Hepatocyte (in vitro differentiated cells): ENCODE measurements at regions not wholly inside any gene's neighbourhood (a gene's known extent, or its start where the extent isn't known, plus 50 kb on each side); places are given as distances from the start of the nearest gene placed in this dataset.

Experiments
- DNase-seq: peaks from one replicate; pipeline ENCODE4 v3.0.0-alpha.2; 2016; ENCODE audit warnings: low spot score
- H2AFZ ChIP-seq: fragments of 200-600 bp; sonication (generic); 2 replicates; pipeline ENCODE4 v1.6.0; 2016; ENCODE audit warnings: antibody characterized with exemption, mild to moderate bottlenecking
- H3K27ac ChIP-seq: fragments of 200-600 bp; sonication (generic); 2 replicates; pipeline ENCODE4 v1.5.1; 2016; ENCODE audit warnings: mild to moderate bottlenecking
- H3K27me3 ChIP-seq: fragments of 200-600 bp; sonication (generic); 2 replicates; pipeline ENCODE4 v1.6.1; 2016
- H3K36me3 ChIP-seq: fragments of 200-600 bp; sonication (generic); replicated peaks from 2 replicates; pipeline ENCODE4 v1.5.1; 2016; ENCODE audit warnings: low read depth; ENCODE audit not compliant: insufficient read depth
- H3K4me1 ChIP-seq: fragments of 200-600 bp; sonication (generic); 2 replicates; pipeline ENCODE4 v1.5.1; 2016; ENCODE audit warnings: mild to moderate bottlenecking, moderate library complexity; ENCODE audit not compliant: insufficient read depth
- H3K4me2 ChIP-seq: fragments of 200-600 bp; sonication (generic); 2 replicates; pipeline ENCODE4 v1.6.0; 2016
- H3K4me3 ChIP-seq: fragments of 200-600 bp; sonication (generic); 2 replicates; pipeline ENCODE4 v1.5.1; 2016; ENCODE audit warnings: mild to moderate bottlenecking
- H3K79me2 ChIP-seq: fragments of 200-600 bp; sonication (generic); 2 replicates; pipeline ENCODE4 v1.6.0; 2017; ENCODE audit warnings: mild to moderate bottlenecking
- H3K9me2 ChIP-seq: fragments of 200-600 bp; sonication (generic); replicated peaks from 2 replicates; pipeline ENCODE4 v1.6.0; 2017; ENCODE audit warnings: mild to moderate bottlenecking; ENCODE audit not compliant: insufficient read depth
- H3K9me3 ChIP-seq: fragments of 200-600 bp; sonication (generic); 2 replicates; pipeline ENCODE4 v1.5.1; 2016; ENCODE audit warnings: low read depth, mild to moderate bottlenecking
- H4K20me1 ChIP-seq: fragments of 200-600 bp; sonication (generic); 2 replicates; pipeline ENCODE4 v1.6.0; 2016; ENCODE audit warnings: mild to moderate bottlenecking; ENCODE audit not compliant: insufficient read depth, poor library complexity, severe bottlenecking
- CTCF ChIP-seq: fragments of 200-600 bp; sonication (generic); IDR thresholded peaks from 2 replicates; pipeline ENCODE4 v1.5.1; 2016; ENCODE audit warnings: antibody characterized with exemption, mild to moderate bottlenecking; ENCODE audit not compliant: poor library complexity
- EZH2 ChIP-seq: fragments of 200-600 bp; sonication (generic); IDR thresholded peaks from 2 replicates; pipeline ENCODE4 v1.6.1; 2016; ENCODE audit warnings: antibody characterized with exemption, mild to moderate bottlenecking, borderline replicate concordance
- EZH2phosphoT487 ChIP-seq: fragments of 200-600 bp; sonication (generic); IDR thresholded peaks from one replicate; pipeline ENCODE4 v1.6.1; 2018; ENCODE audit warnings: antibody characterized with exemption, mild to moderate bottlenecking, low read depth, moderate library complexity; ENCODE audit not compliant: unreplicated experiment, severe bottlenecking
- WGBS: methylation state at CpG from one replicate; pipeline ENCODE4 v1.1.6; 2016; ENCODE audit warnings: low lambda C conversion rate; ENCODE audit errors: missing lambda C conversion rate; 5-methylcytosine and 5-hydroxymethylcytosine counted together

GRCh38 chr2:41941831-41942230 lies 106.0 kb upstream of the PKDCC start:
- no peak for DNase-seq
- H3K9me2 ChIP-seq: no peaks in the 10 kb centered on the region
- H3K4me3 ChIP-seq: no peak overlapping the region
- no peaks in the 10 kb centered on the region for H4K20me1 ChIP-seq
- no peak overlapping the region for H3K27ac ChIP-seq
- no peak overlapping the region for H3K4me2 ChIP-seq
- no peaks in the 10 kb centered on the region for H3K9me3 ChIP-seq
- TF ChIP-seq EZH2 (no peak), CTCF (no peak), EZH2phosphoT487 (no peak)
- no peaks in the 10 kb centered on the region for H3K36me3 ChIP-seq
- WGBS: 76% methylated on average over 3 of the region's 3 CpGs
- H3K27me3 ChIP-seq: no peaks in the 10 kb centered on the region
- H3K4me1 ChIP-seq: peaks cover 31% of the 10 kb centered on the region
- H3K79me2 ChIP-seq: no peaks in the 10 kb centered on the region
- H2AFZ ChIP-seq: no peak overlapping the region

GRCh38 chr2:41942278-41942677 lies 105.5 kb upstream of the PKDCC start:
- Histone ChIP-seq H3K9me2 (no peaks in the 10 kb centered on the region), H2AFZ (no peak overlapping the region), H3K4me2 (no peak overlapping the region), H3K36me3 (no peaks in the 10 kb centered on the region), H3K4me3 (no peak overlapping the region), H3K4me1 (peaks cover 29% of the 10 kb centered on the region), H3K79me2 (no peaks in the 10 kb centered on the region), H3K27me3 (no peaks in the 10 kb centered on the region), H3K9me3 (no peaks in the 10 kb centered on the region), H3K27ac (no peak overlapping the region), H4K20me1 (no peaks in the 10 kb centered on the region)
- DNase-seq: no peak
- TF ChIP-seq EZH2phosphoT487: no peak
- TF ChIP-seq EZH2: no peak
- TF ChIP-seq CTCF: no peak

GRCh38 chr2:41943159-41943558 lies 104.7 kb upstream of the PKDCC start:
- no peaks in the 10 kb centered on the region for H3K79me2 ChIP-seq
- TF ChIP-seq CTCF: no peak
- no peak for TF ChIP-seq EZH2
- TF ChIP-seq EZH2phosphoT487: no peak
- H3K27ac ChIP-seq: no peak overlapping the region
- no peak overlapping the region for H3K4me2 ChIP-seq
- H3K36me3 ChIP-seq: no peaks in the 10 kb centered on the region
- no peaks in the 10 kb centered on the region for H3K9me2 ChIP-seq
- no peak for DNase-seq
- 89% methylated on average over 1 of the region's 1 CpG for WGBS
- H3K27me3 ChIP-seq: no peaks in the 10 kb centered on the region
- H3K4me1 ChIP-seq: peaks cover 29% of the 10 kb centered on the region
- no peak overlapping the region for H2AFZ ChIP-seq
- no peak overlapping the region for H3K4me3 ChIP-seq
- no peaks in the 10 kb centered on the region for H3K9me3 ChIP-seq
- no peaks in the 10 kb centered on the region for H4K20me1 ChIP-seq

GRCh38 chr2:41944220-41944880 lies 103.5 kb upstream of the PKDCC start:
- Histone ChIP-seq H3K9me2 (no peaks in the 10 kb centered on the region), H3K4me3 (no peak overlapping the region), H3K27me3 (no peaks in the 10 kb centered on the region), H3K36me3 (no peaks in the 10 kb centered on the region), H3K9me3 (no peaks in the 10 kb centered on the region), H2AFZ (no peak overlapping the region), H3K27ac (no peak overlapping the region), H4K20me1 (no peaks in the 10 kb centered on the region), H3K4me2 (no peak overlapping the region), H3K79me2 (no peaks in the 10 kb centered on the region), H3K4me1 (peaks cover 27% of the 10 kb centered on the region)
- TF ChIP-seq EZH2 (no peak), EZH2phosphoT487 (no peak), CTCF (no peak)
- 90% methylated on average over 9 of the region's 9 CpGs for WGBS
- DNase-seq: no peak
